Stomach (tissue), 4 donors: ENCODE measurements at regions not wholly inside any gene's neighbourhood (a gene's known extent, or its start where the extent isn't known, plus 50 kb on each side); places are given as distances from the start of the nearest gene placed in this dataset.

Experiments used
- EP300 ChIP-seq: sonication (generic); formaldehyde crosslinking; IDR thresholded peaks from one replicate; pipeline ENCODE4 v1.6.1; 2017; ENCODE audit warnings: antibody characterized with exemption
- TF ChIP-seq, protein P1 (sequence below), 7 experiments: fragments of 450-650 bp in 4 of 7; fragments of 200-600 bp in 3 of 7; sonication (generic) in 3 of 7; IDR thresholded peaks; one replicate each; pipeline ENCODE4 v1.5.1; 2016 to 2019; ENCODE audit warnings: antibody characterized with exemption in 7 of 7, control low read depth in 2 of 7, mild to moderate bottlenecking in 1 of 7

- TF ChIP-seq, protein P1, sequence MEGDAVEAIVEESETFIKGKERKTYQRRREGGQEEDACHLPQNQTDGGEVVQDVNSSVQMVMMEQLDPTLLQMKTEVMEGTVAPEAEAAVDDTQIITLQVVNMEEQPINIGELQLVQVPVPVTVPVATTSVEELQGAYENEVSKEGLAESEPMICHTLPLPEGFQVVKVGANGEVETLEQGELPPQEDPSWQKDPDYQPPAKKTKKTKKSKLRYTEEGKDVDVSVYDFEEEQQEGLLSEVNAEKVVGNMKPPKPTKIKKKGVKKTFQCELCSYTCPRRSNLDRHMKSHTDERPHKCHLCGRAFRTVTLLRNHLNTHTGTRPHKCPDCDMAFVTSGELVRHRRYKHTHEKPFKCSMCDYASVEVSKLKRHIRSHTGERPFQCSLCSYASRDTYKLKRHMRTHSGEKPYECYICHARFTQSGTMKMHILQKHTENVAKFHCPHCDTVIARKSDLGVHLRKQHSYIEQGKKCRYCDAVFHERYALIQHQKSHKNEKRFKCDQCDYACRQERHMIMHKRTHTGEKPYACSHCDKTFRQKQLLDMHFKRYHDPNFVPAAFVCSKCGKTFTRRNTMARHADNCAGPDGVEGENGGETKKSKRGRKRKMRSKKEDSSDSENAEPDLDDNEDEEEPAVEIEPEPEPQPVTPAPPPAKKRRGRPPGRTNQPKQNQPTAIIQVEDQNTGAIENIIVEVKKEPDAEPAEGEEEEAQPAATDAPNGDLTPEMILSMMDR (IDR thresholded peaks at IDR 0.05) = no peak
- no peak for TF ChIP-seq EP300
Observed at GRCh38 chr6:115442323-115442722, 618.4 kb downstream of the FRK start.
